Stimulated activated CD4-positive, alpha-beta T cell treated with anti-CD3 and anti-CD28 coated beads, Interleukin-12 subunit alpha, Interleukin-12 subunit beta, amount 100 ng/mL, for 4 hours (primary cell): ENCODE measurements at regions not wholly inside any gene's neighbourhood (a gene's known extent, or its start where the extent isn't known, plus 50 kb on each side); places are given as distances from the start of the nearest gene placed in this dataset.

Experiments
- DNase-seq: peaks from one replicate; pipeline ENCODE4 v3.0.0-alpha.2; 2020

- no peak for DNase-seq
Measured at GRCh38 chr12:130216031-130216430, 53.8 kb downstream of the FZD10 start.

GRCh38 chr12:130218682-130219081 is 56.4 kb downstream of the FZD10 start:
- DNase-seq = no peak

- DNase-seq = no peak
Measured at GRCh38 chr12:130219929-130220705, 57.9 kb downstream of the FZD10 start.

GRCh38 chr12:130220706-130221100 is 58.4 kb downstream of the FZD10 start:
- no peak for DNase-seq

- DNase-seq = no peak
Measured at GRCh38 chr12:130222519-130223218, 60.4 kb downstream of the FZD10 start.

- no peak for DNase-seq
Measured at GRCh38 chr12:130223767-130224244, 61.5 kb downstream of the FZD10 start.

- no peak for DNase-seq
Measured at GRCh38 chr12:130224613-130225012, 62.3 kb downstream of the FZD10 start.

GRCh38 chr12:130225347-130225746 is 63.1 kb downstream of the FZD10 start:
- DNase-seq = no peak

GRCh38 chr12:130226126-130226525 is 63.9 kb downstream of the FZD10 start:
- DNase-seq = no peak

GRCh38 chr12:130226771-130227170 is 64.5 kb downstream of the FZD10 start:
- DNase-seq = no peak

- no peak for DNase-seq
Measured at GRCh38 chr12:130227641-130228040, 65.4 kb downstream of the FZD10 start.

GRCh38 chr12:130236446-130236845 is 74.2 kb downstream of the FZD10 start:
- no peak for DNase-seq

GRCh38 chr12:130240831-130241590 is 78.7 kb downstream of the FZD10 start:
- no peak for DNase-seq

- DNase-seq = no peak
Measured at GRCh38 chr12:130242506-130242905, 80.2 kb downstream of the FZD10 start.

- no peak for DNase-seq
Measured at GRCh38 chr12:130245251-130245650, 83.0 kb downstream of the FZD10 start.

- DNase-seq = no peak
Measured at GRCh38 chr12:130246560-130246959, 84.3 kb downstream of the FZD10 start.

- DNase-seq = no peak
Measured at GRCh38 chr12:130247634-130248237, 85.5 kb downstream of the FZD10 start.

- DNase-seq = no peak
Measured at GRCh38 chr12:130249376-130249775, 87.1 kb downstream of the FZD10 start.

- no peak for DNase-seq
Measured at GRCh38 chr12:130251236-130251780, 86.4 kb upstream of the PIWIL1 start.

GRCh38 chr12:130253866-130254265 is 83.8 kb upstream of the PIWIL1 start:
- no peak for DNase-seq

GRCh38 chr12:130254461-130255276 is 83.0 kb upstream of the PIWIL1 start:
- DNase-seq = no peak

GRCh38 chr12:130258863-130259262 is 78.8 kb upstream of the PIWIL1 start:
- no peak for DNase-seq
